K562 (cell line): ENCODE measurements at regions not wholly inside any gene's neighbourhood (a gene's known extent, or its start where the extent isn't known, plus 50 kb on each side); places are given as distances from the start of the nearest gene placed in this dataset.
"Not testable (repeated sequence)": the region's sequence is repeated elsewhere in the genome, so short reads cannot be mapped to it uniquely, and the experiment has no call there.

Experiments
- ATAC-seq: fragments of 200-7000 bp; cut with Tn5 transposase; 3 replicates; pipeline ENCODE4 v1.9.1; 2020; ENCODE audit warnings: moderate library complexity
- BruUV-seq: library from RNA; stranded (reverse); fragments of 400-500 nt; replicated peaks from 2 replicates; lab custom pipeline; 2021; lab: Mats Ljungman, UMichigan
- CTCF ChIA-PET: fragments of 300-600 bp; formaldehyde crosslinking; extraction: SDS; loops from one replicate; lab custom pipeline; 2021; ENCODE audit warnings: low intra/inter-chr PET ratio; lab: Yijun Ruan, JAX
- POLR2A ChIA-PET: fragments of 300-600, 350-650 bp; sonication (Branson Sonifier 250); formaldehyde crosslinking; extraction: SDS; loops from one replicate; lab custom pipeline; 2021; ENCODE audit warnings: antibody characterized with exemption, inconsistent platforms; lab: Yijun Ruan, JAX
- DNase-seq, 4 experiments: peaks; one replicate each; pipeline versions ENCODE4 v3.0.0 to v3.0.0-alpha.2; 2011 to 2018; ENCODE audit warnings: low spot score in 3 of 4, mixed read lengths in 3 of 4; ENCODE audit errors: extremely low read depth in 1 of 4
- FAIRE-seq: peaks from 2 replicates; lab custom pipeline; 2011; peaks lifted over from hg19 to GRCh38; lab: Jason Lieb, UNC
- H2AFZ ChIP-seq: 2 replicates; pipeline ENCODE4 v1.6.0; 2011; ENCODE audit warnings: low read depth, low read length, control low read depth, inconsistent platforms
- H3K27ac ChIP-seq: fragments of 200-600 bp; 3 replicates; pipeline ENCODE4 v1.8.0; 2011; ENCODE audit warnings: low read depth, mild to moderate bottlenecking, control low read depth, inconsistent platforms, low read length, moderate library complexity, mixed read lengths; ENCODE audit errors: extremely low read depth
- H3K27me3 ChIP-seq, 2 experiments: fragments of 300-600 bp in 1 of 2; 2 replicates in 1 of 2; 3 replicates in 1 of 2; pipeline versions ENCODE4 v1.6.0 to v1.8.0; 2011; ENCODE audit warnings: inconsistent platforms in 2 of 2, low read length in 2 of 2, mild to moderate bottlenecking in 1 of 2, mixed read lengths in 1 of 2, moderate library complexity in 1 of 2; ENCODE audit not compliant: control insufficient read depth in 2 of 2, insufficient read depth in 2 of 2
- H3K36me3 ChIP-seq: fragments of 300-600 bp; 3 replicates; pipeline ENCODE4 v1.8.0; 2011; ENCODE audit warnings: mild to moderate bottlenecking, low read length, inconsistent platforms; ENCODE audit not compliant: control insufficient read depth, insufficient read depth
- H3K4me1 ChIP-seq, 2 experiments: fragments of 200-600 bp in 1 of 2; replicated peaks in 1 of 2; 2 replicates in 1 of 2; 3 replicates in 1 of 2; pipeline versions ENCODE4 v1.5.1 to v1.8.0; 2011; ENCODE audit warnings: inconsistent platforms in 2 of 2, low read length in 2 of 2, mild to moderate bottlenecking in 1 of 2, mixed read lengths in 1 of 2, moderate library complexity in 1 of 2; ENCODE audit not compliant: control insufficient read depth in 2 of 2, insufficient read depth in 2 of 2
- H3K4me2 ChIP-seq: 2 replicates; pipeline ENCODE4 v1.6.1; 2011; ENCODE audit warnings: low read length, control low read depth, inconsistent platforms, mixed read lengths; ENCODE audit not compliant: insufficient read depth
- H3K4me3 ChIP-seq: fragments of 200-600 bp; sonication (generic), shearing (Covaris generic); 2 replicates; pipeline ENCODE4 v1.5.1; 2016; ENCODE audit warnings: control low read depth, inconsistent platforms
- H3K79me2 ChIP-seq: fragments of 200-600 bp; 3 replicates; pipeline ENCODE4 v1.8.0; 2011; ENCODE audit warnings: low read length, inconsistent platforms; ENCODE audit not compliant: control insufficient read depth, insufficient read depth
- H3K9ac ChIP-seq, 2 experiments: 2 replicates each; pipeline versions ENCODE4 v1.6.0 to v1.6.1; 2011; ENCODE audit warnings: low read depth in 2 of 2, low read length in 2 of 2, control low read depth in 1 of 2, inconsistent platforms in 1 of 2, mild to moderate bottlenecking in 1 of 2, mixed read lengths in 1 of 2; ENCODE audit not compliant: insufficient read depth in 1 of 2
- H3K9me1 ChIP-seq: one replicate; pipeline ENCODE4 v1.6.0; 2011; ENCODE audit warnings: inconsistent platforms, mild to moderate bottlenecking, low read length, moderate library complexity; ENCODE audit not compliant: control insufficient read depth, insufficient read depth
- H3K9me3 ChIP-seq: replicated peaks from 2 replicates; pipeline ENCODE4 v1.5.1; 2011; ENCODE audit warnings: low read depth, low read length, inconsistent platforms; ENCODE audit not compliant: control insufficient read depth, insufficient read depth
- H4K20me1 ChIP-seq: replicated peaks from 2 replicates; pipeline ENCODE4 v1.6.1; 2011; ENCODE audit warnings: low read length, inconsistent platforms, mixed read lengths; ENCODE audit not compliant: control insufficient read depth, insufficient read depth
- MED1 ChIP-seq: sonication (generic); formaldehyde crosslinking; IDR thresholded peaks from 2 replicates; pipeline ENCODE4 v1.8.1; 2023; ENCODE audit warnings: missing genetic modification reagents, borderline replicate concordance
- NCOA2 ChIP-seq, 2 experiments: fragments of 450-650 bp; IDR thresholded peaks; 2 replicates each; pipeline ENCODE4 v1.6.1; 2018; ENCODE audit warnings: mild to moderate bottlenecking in 2 of 2, moderate library complexity in 1 of 2; ENCODE audit not compliant: partially characterized antibody in 2 of 2
- RBM25 ChIP-seq: fragments of 200-400 bp; formaldehyde crosslinking; IDR thresholded peaks from 2 replicates; pipeline ENCODE4 v1.6.1; 2018; ENCODE audit warnings: low read length, low read depth, moderate library complexity; ENCODE audit not compliant: severe bottlenecking
- ZNF146 ChIP-seq: IDR thresholded peaks from one replicate; pipeline ENCODE4 v1.6.1; 2018; ENCODE audit warnings: missing compliant biosample characterization; ENCODE audit not compliant: unreplicated experiment
- ZNF23 ChIP-seq: fragments of 250-450 bp; sonication (Bioruptor Pico); IDR thresholded peaks from 2 replicates; pipeline ENCODE4 v1.4.0; 2020; ENCODE audit warnings: mild to moderate bottlenecking
- WGBS: fragments of 100-300 bp; shearing (Covaris generic); methylation state at CpG from one replicate; pipeline ENCODE4 v1.1.6; 2016; ENCODE audit warnings: low coverage, mixed read lengths; ENCODE audit not compliant: insufficient coverage; ENCODE audit errors: missing lambda C conversion rate; 5-methylcytosine and 5-hydroxymethylcytosine counted together
- in situ Hi-C: fragments of 300-500 bp; cut with MboI; formaldehyde crosslinking; loops from 4 replicates; pipeline ENCODE4 v1.15.0; 2018; ENCODE audit warnings: inconsistent platforms, mixed read lengths
- intact Hi-C: fragments of 100-400 bp; cut with micrococcal nuclease; formaldehyde crosslinking; loops from 2 replicates; pipeline ENCODE4 v1.14.2; 2022
- TF ChIP-seq, protein P1 (sequence below), 2 experiments: fragments of 450-650 bp; IDR thresholded peaks; 2 replicates each; pipeline ENCODE4 v1.6.1; 2018; ENCODE audit warnings: mild to moderate bottlenecking in 2 of 2, low read depth in 1 of 2; ENCODE audit not compliant: partially characterized antibody in 2 of 2
- TF ChIP-seq, protein P2 (sequence below): sonication (generic); formaldehyde crosslinking; IDR thresholded peaks from 2 replicates; pipeline ENCODE4 v1.9.0; 2022; ENCODE audit warnings: mild to moderate bottlenecking, missing genetic modification reagents
- TF ChIP-seq, protein P3 (sequence below), 2 experiments: fragments of 250-450 bp in 1 of 2; fragments of 450-650 bp in 1 of 2; sonication (Bioruptor Pico) in 1 of 2; IDR thresholded peaks; 2 replicates each; pipeline versions ENCODE4 v1.6.1 to v1.8.0; 2016 to 2021; ENCODE audit warnings: mild to moderate bottlenecking in 2 of 2, moderate library complexity in 2 of 2, missing compliant biosample characterization in 1 of 2, missing genetic modification characterization in 1 of 2
- TF ChIP-seq, protein P4 (sequence below): fragments of 250-450 bp; sonication (Bioruptor Pico); IDR thresholded peaks from 2 replicates; pipeline ENCODE4 v1.8.0; 2021; ENCODE audit warnings: mild to moderate bottlenecking, moderate library complexity

DNA sequence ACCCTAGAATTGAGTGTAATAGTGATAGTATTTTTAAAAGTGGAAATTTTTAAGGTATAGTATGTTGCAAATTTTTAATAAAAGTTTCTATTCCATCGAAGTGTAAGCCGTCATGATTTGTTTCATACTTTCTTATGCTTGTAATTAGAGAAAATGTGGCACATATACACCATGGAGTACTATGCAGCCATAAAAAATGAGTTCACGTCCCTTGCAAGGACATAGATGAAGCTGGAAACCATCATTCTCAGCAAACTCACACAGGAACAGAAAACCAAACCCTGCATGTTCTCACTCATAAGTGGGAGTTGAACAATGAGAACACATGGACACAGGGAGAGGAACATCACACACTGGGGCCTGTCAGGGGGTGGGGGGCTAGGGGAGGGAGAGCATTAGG, 350.9 kb downstream of the UTRN start:
- H3K79me2 ChIP-seq, H3K4me1 ChIP-seq, H3K9me1 ChIP-seq, H2AFZ ChIP-seq, H3K9me3 ChIP-seq, H3K4me2 ChIP-seq, H3K4me3 ChIP-seq, intact Hi-C loops, H3K9ac ChIP-seq, H3K36me3 ChIP-seq, H4K20me1 ChIP-seq, ATAC-seq, POLR2A ChIA-PET, H3K27me3 ChIP-seq, BruUV-seq, H3K27ac ChIP-seq, FAIRE-seq, in situ Hi-C loops, DNase-seq, CTCF ChIA-PET: not testable (repeated sequence)
- TF ChIP-seq ZNF146 (CRISPR knock-in tag): peak; percentile 85
- peak; percentile 29 for TF ChIP-seq RBM25
- WGBS: 31% methylated on average over 3 of the region's 3 CpGs

DNA sequence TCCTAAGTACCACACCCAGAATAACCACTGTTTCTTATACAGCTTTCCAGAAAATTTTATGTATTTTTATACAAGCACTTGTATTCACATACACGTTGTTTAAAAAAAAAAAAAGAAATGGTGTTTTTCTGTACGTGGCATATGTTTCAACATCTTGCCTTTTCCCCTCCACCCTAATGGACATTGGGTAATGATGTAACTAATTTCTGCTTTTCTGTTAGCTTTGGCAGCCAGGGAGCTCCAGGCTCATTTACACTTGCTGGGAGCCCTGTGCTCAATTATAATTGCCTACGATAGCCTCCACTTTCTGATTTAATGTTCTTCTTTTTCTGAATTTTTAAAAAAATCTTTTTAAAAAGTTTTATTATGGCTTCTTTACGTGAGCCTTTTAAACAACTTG, 352.4 kb downstream of the UTRN start:
- H3K4me1 ChIP-seq: no peaks in the 10 kb centered on the region
- no peak overlapping the region for H3K27ac ChIP-seq
- H4K20me1 ChIP-seq: no peaks in the 10 kb centered on the region
- no TSS peak for BruUV-seq
- no peaks in the 10 kb centered on the region for H3K27me3 ChIP-seq
- CTCF ChIA-PET: no interaction called here
- H3K79me2 ChIP-seq: no peaks in the 10 kb centered on the region
- POLR2A ChIA-PET: interaction anchor here (0.7 kb wide), 1 partner anchor 432 kb away, joined by 3 read pairs; no protein-coding TSS in a partner anchor
- no peaks in the 10 kb centered on the region for H3K9me1 ChIP-seq
- no peaks in the 10 kb centered on the region for H3K36me3 ChIP-seq
- H3K4me2 ChIP-seq: no peak overlapping the region
- H3K4me3 ChIP-seq: no peak overlapping the region
- H3K9ac ChIP-seq: no peak overlapping the region
- 26% methylated on average over 4 of the region's 4 CpGs for WGBS
- in situ Hi-C loops: no loop called here
- DNase-seq (no peak), FAIRE-seq (no peak), ATAC-seq (no peak)
- intact Hi-C loops: no loop called here
- no peak overlapping the region for H2AFZ ChIP-seq
- no peaks in the 10 kb centered on the region for H3K9me3 ChIP-seq
- TF ChIP-seq NCOA2 (IDR thresholded peaks at IDR 0.05; ENCODE audit: partially characterized antibody in 2 of 2): no peak
- no peak for TF ChIP-seq ZNF23 (CRISPR knock-in tag)
- TF ChIP-seq, protein P1, sequence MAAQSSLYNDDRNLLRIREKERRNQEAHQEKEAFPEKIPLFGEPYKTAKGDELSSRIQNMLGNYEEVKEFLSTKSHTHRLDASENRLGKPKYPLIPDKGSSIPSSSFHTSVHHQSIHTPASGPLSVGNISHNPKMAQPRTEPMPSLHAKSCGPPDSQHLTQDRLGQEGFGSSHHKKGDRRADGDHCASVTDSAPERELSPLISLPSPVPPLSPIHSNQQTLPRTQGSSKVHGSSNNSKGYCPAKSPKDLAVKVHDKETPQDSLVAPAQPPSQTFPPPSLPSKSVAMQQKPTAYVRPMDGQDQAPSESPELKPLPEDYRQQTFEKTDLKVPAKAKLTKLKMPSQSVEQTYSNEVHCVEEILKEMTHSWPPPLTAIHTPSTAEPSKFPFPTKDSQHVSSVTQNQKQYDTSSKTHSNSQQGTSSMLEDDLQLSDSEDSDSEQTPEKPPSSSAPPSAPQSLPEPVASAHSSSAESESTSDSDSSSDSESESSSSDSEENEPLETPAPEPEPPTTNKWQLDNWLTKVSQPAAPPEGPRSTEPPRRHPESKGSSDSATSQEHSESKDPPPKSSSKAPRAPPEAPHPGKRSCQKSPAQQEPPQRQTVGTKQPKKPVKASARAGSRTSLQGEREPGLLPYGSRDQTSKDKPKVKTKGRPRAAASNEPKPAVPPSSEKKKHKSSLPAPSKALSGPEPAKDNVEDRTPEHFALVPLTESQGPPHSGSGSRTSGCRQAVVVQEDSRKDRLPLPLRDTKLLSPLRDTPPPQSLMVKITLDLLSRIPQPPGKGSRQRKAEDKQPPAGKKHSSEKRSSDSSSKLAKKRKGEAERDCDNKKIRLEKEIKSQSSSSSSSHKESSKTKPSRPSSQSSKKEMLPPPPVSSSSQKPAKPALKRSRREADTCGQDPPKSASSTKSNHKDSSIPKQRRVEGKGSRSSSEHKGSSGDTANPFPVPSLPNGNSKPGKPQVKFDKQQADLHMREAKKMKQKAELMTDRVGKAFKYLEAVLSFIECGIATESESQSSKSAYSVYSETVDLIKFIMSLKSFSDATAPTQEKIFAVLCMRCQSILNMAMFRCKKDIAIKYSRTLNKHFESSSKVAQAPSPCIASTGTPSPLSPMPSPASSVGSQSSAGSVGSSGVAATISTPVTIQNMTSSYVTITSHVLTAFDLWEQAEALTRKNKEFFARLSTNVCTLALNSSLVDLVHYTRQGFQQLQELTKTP (IDR thresholded peaks at IDR 0.05; ENCODE audit: low read depth in 1 of 2, partially characterized antibody in 2 of 2): no peak
- TF ChIP-seq, protein P2, sequence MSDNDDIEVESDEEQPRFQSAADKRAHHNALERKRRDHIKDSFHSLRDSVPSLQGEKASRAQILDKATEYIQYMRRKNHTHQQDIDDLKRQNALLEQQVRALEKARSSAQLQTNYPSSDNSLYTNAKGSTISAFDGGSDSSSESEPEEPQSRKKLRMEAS (CRISPR knock-in tag): no peak
- TF ChIP-seq, protein P3, sequence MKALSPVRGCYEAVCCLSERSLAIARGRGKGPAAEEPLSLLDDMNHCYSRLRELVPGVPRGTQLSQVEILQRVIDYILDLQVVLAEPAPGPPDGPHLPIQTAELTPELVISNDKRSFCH (CRISPR knock-in tag; IDR thresholded peaks at IDR 0.05): no peak
- TF ChIP-seq, protein P3 (tag; IDR thresholded peaks at IDR 0.05): no peak
- TF ChIP-seq, protein P4, sequence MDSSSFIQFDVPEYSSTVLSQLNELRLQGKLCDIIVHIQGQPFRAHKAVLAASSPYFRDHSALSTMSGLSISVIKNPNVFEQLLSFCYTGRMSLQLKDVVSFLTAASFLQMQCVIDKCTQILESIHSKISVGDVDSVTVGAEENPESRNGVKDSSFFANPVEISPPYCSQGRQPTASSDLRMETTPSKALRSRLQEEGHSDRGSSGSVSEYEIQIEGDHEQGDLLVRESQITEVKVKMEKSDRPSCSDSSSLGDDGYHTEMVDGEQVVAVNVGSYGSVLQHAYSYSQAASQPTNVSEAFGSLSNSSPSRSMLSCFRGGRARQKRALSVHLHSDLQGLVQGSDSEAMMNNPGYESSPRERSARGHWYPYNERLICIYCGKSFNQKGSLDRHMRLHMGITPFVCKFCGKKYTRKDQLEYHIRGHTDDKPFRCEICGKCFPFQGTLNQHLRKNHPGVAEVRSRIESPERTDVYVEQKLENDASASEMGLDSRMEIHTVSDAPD (CRISPR knock-in tag): no peak
- no peak for TF ChIP-seq MED1 (CRISPR knock-in tag)
